Glomerular visceral epithelial cell (primary cell): ENCODE measurements at regions not wholly inside any gene's neighbourhood (a gene's known extent, or its start where the extent isn't known, plus 50 kb on each side); places are given as distances from the start of the nearest gene placed in this dataset.

Source experiments
- DNase-seq: peaks from one replicate; pipeline ENCODE4 v3.0.0-alpha.2; 2016; ENCODE audit errors: extremely low spot score

- DNase-seq, result no peak
Observed at GRCh38 chr13:97561182-97561581, 127.2 kb downstream of the RAP2A start.

DNA sequence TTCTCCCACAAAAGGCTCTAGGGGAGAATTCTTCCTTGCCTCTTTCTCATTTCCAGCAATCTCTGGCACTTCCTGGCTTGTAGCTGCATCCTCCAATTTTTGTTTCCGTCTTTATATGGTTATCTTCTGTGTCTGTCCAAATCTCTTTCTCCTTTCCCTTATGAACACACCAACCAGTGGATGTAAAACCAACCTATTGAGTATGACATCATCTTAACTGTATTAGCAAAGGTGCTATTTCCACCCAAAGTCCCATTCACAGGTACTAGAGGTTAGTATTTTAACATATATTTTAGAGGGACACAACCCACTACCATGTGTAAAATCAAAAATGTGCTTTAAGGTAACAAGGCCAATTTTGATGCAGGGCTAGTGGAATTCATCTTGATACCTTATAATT, 129.0 kb downstream of the RAP2A start:
- DNase-seq, result no peak

- no peak for DNase-seq
Observed at GRCh38 chr13:97564956-97565355, 131.0 kb downstream of the RAP2A start.

- DNase-seq, result no peak
Observed at GRCh38 chr13:97565906-97566305, 131.9 kb downstream of the RAP2A start.

DNA sequence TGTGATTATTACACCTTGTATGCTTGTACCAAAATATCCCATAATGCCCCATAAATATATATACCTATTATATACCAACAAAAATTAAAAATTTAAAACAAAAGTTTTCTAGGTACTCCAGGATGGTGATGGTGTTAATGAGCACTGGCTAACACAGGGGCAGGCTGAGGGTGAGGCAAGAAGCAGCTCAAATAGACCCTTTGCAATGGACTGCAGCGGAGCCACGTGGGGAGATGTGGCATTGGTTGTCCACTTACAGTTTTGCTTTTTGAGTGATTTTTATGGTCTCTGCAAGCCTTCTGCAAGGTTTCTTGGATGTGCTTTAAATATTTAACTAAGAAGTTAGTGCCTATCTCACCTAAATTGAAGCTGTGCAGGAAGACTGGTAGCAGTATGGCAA, 132.9 kb downstream of the RAP2A start:
- DNase-seq, result no peak

- peak; percentile 39 for DNase-seq
Observed at GRCh38 chr13:97567510-97568243, 133.7 kb downstream of the RAP2A start.

DNA sequence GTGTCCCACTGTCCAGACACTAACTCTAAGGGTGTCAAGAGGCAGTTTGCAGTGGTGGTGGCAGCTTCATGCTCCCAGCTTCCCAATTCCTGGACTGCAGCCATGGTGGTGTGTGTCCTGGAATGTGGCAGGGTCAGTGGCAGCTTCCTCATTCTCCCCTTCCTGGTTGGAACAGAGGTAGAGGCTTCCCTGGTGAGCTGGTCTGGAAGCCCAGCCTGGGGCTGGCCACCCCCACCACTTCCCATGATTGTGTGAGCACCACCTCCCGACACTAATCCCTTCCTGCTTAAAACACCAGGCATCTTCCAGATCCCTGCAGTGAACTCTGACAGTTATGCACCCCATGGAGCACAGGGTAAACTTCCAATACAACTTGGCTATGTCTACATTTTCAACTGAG, 134.9 kb downstream of the RAP2A start:
- no peak for DNase-seq

GRCh38 chr13:97569841-97570240, 135.9 kb downstream of the RAP2A start:
- no peak for DNase-seq

- no peak for DNase-seq
Observed at GRCh38 chr13:97570442-97570841, 136.5 kb downstream of the RAP2A start.

- no peak for DNase-seq
Observed at GRCh38 chr13:97573011-97573410, 139.0 kb downstream of the RAP2A start.

DNA sequence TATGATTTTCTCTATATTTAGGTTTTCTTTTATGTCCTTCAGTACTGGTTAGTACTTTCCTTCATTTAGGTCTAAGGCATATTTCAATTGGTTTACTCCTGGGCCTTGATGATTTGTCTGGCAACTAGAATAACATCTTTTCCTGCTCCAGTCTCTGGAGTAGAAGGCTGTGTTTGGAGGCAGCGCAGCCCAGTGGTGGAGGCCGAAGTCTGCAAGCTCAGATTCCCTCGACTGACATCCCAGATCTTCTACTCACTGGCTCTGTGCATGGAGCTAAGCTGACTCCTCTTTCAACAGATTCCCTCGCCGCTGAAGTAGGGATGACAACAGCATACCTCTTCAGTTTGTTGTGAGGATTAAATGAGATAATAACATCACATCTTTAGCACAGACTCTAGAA, 141.0 kb downstream of the RAP2A start:
- DNase-seq, result peak; percentile 12

- DNase-seq, result no peak
Observed at GRCh38 chr13:97577026-97577425, 143.1 kb downstream of the RAP2A start.

DNA sequence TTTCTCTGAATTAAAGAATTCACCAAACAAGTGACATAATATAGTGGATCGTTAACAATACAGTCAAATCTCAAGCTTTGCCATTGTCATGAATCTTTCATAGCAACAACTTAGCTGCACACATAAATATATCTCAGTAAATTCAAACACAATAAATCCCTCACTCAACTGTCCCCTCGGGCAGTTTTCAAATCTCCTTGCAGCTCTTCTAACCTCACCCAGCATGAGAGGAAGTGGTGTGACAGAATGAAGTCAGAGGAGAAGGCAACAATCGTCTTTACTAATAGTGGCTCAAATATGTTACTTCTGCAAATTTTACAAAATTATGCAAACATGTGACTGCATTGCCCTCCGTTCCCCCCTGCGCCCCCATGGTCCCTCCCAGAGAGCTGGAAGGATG, 148.2 kb downstream of the RAP2A start:
- no peak for DNase-seq

GRCh38 chr13:97583907-97584497, 150.0 kb downstream of the RAP2A start:
- DNase-seq, result no peak

DNA sequence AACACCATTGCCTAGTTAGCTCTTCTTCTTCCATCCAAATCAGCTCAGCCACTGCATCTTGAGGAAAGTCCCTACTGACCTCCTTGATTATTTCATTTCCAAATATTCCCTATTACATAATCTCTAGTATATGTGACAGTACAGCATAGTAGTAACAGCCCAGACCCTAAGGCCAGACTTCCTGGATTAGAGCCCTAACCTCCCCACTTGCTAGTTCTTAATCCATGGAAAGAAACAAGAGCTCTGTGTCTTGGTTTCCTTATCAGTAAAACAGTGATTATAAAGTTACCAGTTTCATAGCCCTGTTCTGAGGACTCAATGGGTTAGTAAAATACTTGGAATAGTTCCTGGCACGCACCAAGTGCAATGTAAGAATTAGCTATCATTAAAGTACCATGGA, 153.0 kb downstream of the RAP2A start:
- DNase-seq, result no peak

DNA sequence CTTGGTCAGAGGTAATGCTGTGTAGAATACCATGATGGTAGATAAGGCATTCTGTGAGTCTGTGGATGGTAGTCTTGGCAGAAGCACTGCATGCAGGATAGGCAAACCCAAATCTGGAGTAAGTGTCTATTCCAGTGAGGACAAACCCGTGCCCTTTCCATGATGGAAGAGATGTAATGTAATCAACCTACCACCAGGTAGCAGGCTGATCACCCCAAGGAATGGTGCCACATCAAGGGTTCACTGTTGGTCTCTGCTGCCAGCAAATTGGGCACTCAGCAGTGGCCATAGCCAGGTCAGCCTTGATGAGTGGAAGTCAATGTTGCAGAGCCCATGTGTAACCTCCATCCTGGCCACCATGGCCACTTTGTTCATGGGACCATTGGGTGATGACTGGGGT, 155.0 kb downstream of the RAP2A start:
- DNase-seq, result no peak

- no peak for DNase-seq
Observed at GRCh38 chr13:97600458-97601075, 166.6 kb downstream of the RAP2A start.

- DNase-seq, result no peak
Observed at GRCh38 chr13:97615266-97615665, 181.3 kb downstream of the RAP2A start.

GRCh38 chr13:97616385-97616784, 182.4 kb downstream of the RAP2A start:
- no peak for DNase-seq

- no peak for DNase-seq
Observed at GRCh38 chr13:97621025-97621424, 187.1 kb downstream of the RAP2A start.

- no peak for DNase-seq
Observed at GRCh38 chr13:97621631-97622030, 187.7 kb downstream of the RAP2A start.

GRCh38 chr13:97627566-97627965, 193.6 kb downstream of the RAP2A start:
- peak; percentile 31 for DNase-seq

- no peak for DNase-seq
Observed at GRCh38 chr13:97629601-97630272, 195.8 kb downstream of the RAP2A start.
